ENCODE measurements at regions not wholly inside any gene's neighbourhood (a gene's known extent, or its start where the extent isn't known, plus 50 kb on each side); places are given as distances from the start of the nearest gene placed in this dataset.
"Not testable (repeated sequence)": the region's sequence is repeated elsewhere in the genome, so short reads cannot be mapped to it uniquely, and the experiment has no call there.

GRCh38 chr4:135900956-135901355, 1631.3 kb downstream of the PCDH18 start:
- H3K36me3 ChIP-seq = no peaks in the 10 kb centered on the region
- no peaks in the 10 kb centered on the region for H3K4me1 ChIP-seq
- no peak for DNase-seq
- no peak overlapping the region for H3K27ac ChIP-seq
- no peaks in the 10 kb centered on the region for H3K27me3 ChIP-seq
- TF ChIP-seq CTCF (IDR thresholded peaks at IDR 0.05) (no peak), POLR2AphosphoS5 (IDR thresholded peaks at IDR 0.05) (no peak), POLR2A (IDR thresholded peaks at IDR 0.05) (no peak), EP300 (IDR thresholded peaks at IDR 0.05) (no peak)
- H3K9me3 ChIP-seq = no peaks in the 10 kb centered on the region
- intact Hi-C loops (cut with DNase I) = no loop called here
- H3K4me3 ChIP-seq = no peak overlapping the region

GRCh38 chr4:135864304-135864703, 1662.7 kb upstream of the PABPC4L start:
- H3K27ac ChIP-seq; intact Hi-C loops (cut with DNase I); H3K36me3 ChIP-seq; H3K9me3 ChIP-seq; H3K4me3 ChIP-seq; DNase-seq; H3K4me1 ChIP-seq; H3K27me3 ChIP-seq: not testable (repeated sequence)
- 35 to 42% methylated on average over 10 of the region's 10 CpGs for WGBS, 2 donors

- TF ChIP-seq POLR2A (IDR thresholded peaks at IDR 0.05) (no peak), EP300 (IDR thresholded peaks at IDR 0.05) (no peak)
These were observed 1639.2 kb upstream of the PABPC4L start for GRCh38 chr4:135840781-135841180.

GRCh38 chr4:135839712-135840111, 1638.1 kb upstream of the PABPC4L start:
- Histone ChIP-seq H3K36me3 (no peaks in the 10 kb centered on the region), H3K27me3 (no peaks in the 10 kb centered on the region), H3K4me1 (no peaks in the 10 kb centered on the region), H3K9me3 (no peaks in the 10 kb centered on the region), H3K27ac (no peak overlapping the region), H3K4me3 (no peak overlapping the region)
- intact Hi-C loops (cut with DNase I) = no loop called here
- DNase-seq = no peak
- TF ChIP-seq POLR2A (IDR thresholded peaks at IDR 0.05) = no peak
- TF ChIP-seq EP300 (IDR thresholded peaks at IDR 0.05) = no peak
- TF ChIP-seq POLR2AphosphoS5 (IDR thresholded peaks at IDR 0.05) = no peak
- TF ChIP-seq CTCF (IDR thresholded peaks at IDR 0.05) = no peak
- WGBS, 2 donors = 90 to 92% methylated on average over 2 of the region's 2 CpGs

More at GRCh38 chr4:135840781-135841180, 1639.2 kb upstream of the PABPC4L start:
- Histone ChIP-seq H3K27me3 (no peaks in the 10 kb centered on the region), H3K36me3 (no peaks in the 10 kb centered on the region), H3K4me1 (no peaks in the 10 kb centered on the region), H3K9me3 (no peaks in the 10 kb centered on the region), H3K27ac (no peak overlapping the region), H3K4me3 (no peak overlapping the region)
- DNase-seq = no peak
- intact Hi-C loops (cut with DNase I) = no loop called here
- WGBS, 2 donors = 76 to 93% methylated on average over 2 of the region's 2 CpGs

- no peak for TF ChIP-seq POLR2AphosphoS5 (IDR thresholded peaks at IDR 0.05)
- no peak for TF ChIP-seq EP300 (IDR thresholded peaks at IDR 0.05)
- no peak for TF ChIP-seq POLR2A (IDR thresholded peaks at IDR 0.05)
- 70 to 84% methylated on average over 1 of the region's 1 CpG for WGBS, 2 donors
- no peak for DNase-seq
- intact Hi-C loops (cut with DNase I) = no loop called here
- no peak overlapping the region for H3K4me3 ChIP-seq
- no peaks in the 10 kb centered on the region for H3K27me3 ChIP-seq
- H3K4me1 ChIP-seq = no peaks in the 10 kb centered on the region
- H3K9me3 ChIP-seq = no peaks in the 10 kb centered on the region
- no peaks in the 10 kb centered on the region for H3K36me3 ChIP-seq
- no peak overlapping the region for H3K27ac ChIP-seq
These were observed 1637.3 kb upstream of the PABPC4L start for GRCh38 chr4:135838889-135839288.

GRCh38 chr4:135834471-135834870, 1632.9 kb upstream of the PABPC4L start:
- intact Hi-C loops (cut with DNase I) = no loop called here
- no peak overlapping the region for H3K27ac ChIP-seq
- no peak for DNase-seq
- 83 to 94% methylated on average over 2 of the region's 2 CpGs for WGBS, 2 donors
- no peaks in the 10 kb centered on the region for H3K36me3 ChIP-seq
- H3K27me3 ChIP-seq = no peaks in the 10 kb centered on the region
- no peaks in the 10 kb centered on the region for H3K4me1 ChIP-seq
- TF ChIP-seq POLR2AphosphoS5 (IDR thresholded peaks at IDR 0.05) (no peak), CTCF (IDR thresholded peaks at IDR 0.05) (no peak), EP300 (IDR thresholded peaks at IDR 0.05) (no peak), POLR2A (IDR thresholded peaks at IDR 0.05) (no peak)
- H3K9me3 ChIP-seq = no peaks in the 10 kb centered on the region
- no peak overlapping the region for H3K4me3 ChIP-seq
